HG03139 (cell line): ENCODE measurements at regions not wholly inside any gene's neighbourhood (a gene's known extent, or its start where the extent isn't known, plus 50 kb on each side); places are given as distances from the start of the nearest gene placed in this dataset.

Source experiments
- ATAC-seq: cut with Tn5 transposase; IDR thresholded peaks from one replicate; pipeline ENCODE4 v1.9.1; 2021; ENCODE audit not compliant: unreplicated experiment

DNA sequence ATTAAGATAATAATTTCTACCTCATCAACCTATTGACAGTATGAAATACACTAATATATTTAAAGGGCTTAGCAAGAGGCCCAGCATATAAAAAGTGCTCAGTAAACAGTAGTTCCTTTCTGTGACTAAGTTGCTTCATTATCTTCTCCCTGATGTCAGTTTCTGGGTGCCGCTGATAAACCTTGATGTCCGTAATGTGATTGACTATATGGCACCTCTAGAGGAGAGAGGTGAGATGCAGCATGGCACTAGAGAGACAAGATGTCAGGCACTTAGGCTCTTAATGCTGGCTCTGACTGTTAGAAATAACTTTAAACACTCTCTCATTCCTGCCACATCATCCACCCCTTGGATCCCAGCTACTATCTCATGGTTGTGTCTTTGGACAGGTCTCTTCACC is 455.9 kb upstream of the KLF4 start:
- no peak for ATAC-seq

DNA sequence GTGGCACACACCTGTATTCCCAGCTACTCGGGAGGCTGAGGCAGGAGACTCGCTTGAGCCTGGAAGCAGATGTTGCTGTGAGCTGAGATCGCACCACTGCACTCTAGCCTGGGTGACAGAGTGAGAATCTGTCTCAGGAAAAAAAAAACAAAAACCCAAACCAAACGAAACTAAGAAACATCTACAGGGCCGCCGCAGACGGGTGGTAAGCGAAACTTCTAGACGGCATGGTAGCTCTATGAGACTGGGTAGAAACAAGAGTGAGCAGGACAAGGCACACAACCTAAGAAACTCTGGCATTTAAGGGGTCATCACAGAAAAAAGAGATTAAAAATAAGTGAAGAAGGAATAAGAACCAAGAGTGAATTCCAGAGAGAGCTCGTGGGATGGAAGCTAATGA is 454.8 kb upstream of the KLF4 start:
- ATAC-seq, result no peak

DNA sequence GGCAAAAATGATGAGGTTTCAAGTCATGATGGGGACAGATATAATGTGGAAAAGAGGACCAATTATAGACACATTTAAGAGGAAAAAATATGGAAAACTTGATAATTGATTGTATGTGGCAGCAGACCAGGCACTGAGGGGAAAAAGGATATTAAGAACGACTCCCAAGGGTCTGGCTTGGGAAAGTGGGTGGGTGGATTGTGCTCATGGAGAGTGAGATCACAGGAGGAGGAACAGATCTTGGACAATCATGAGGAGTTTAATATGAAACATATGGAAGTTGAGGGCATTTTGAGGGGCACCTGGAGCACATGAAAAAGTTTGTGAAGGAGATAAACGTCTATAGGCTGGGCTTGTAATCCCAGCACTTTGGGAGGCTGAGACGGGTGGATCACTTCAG is 454.3 kb upstream of the KLF4 start:
- no peak for ATAC-seq

DNA sequence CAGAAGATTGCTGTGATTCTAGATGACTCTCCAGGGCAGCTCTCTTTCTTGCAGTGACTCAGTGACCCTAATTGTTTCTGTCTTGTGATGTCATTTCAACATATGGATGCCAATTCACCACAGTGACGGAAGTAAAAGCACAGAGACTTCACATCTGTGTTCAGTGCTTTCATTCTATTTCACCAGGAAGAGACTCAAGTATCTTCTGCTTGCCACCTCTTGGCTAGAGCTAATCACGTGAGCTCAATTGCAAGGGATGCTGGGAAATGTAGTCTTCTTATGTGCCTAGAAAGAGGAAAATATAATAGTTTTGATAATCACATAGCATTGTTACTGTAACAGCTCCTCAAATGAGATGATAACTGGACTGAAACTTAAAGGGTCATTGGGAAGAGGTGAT is 453.3 kb upstream of the KLF4 start:
- ATAC-seq, result no peak

DNA sequence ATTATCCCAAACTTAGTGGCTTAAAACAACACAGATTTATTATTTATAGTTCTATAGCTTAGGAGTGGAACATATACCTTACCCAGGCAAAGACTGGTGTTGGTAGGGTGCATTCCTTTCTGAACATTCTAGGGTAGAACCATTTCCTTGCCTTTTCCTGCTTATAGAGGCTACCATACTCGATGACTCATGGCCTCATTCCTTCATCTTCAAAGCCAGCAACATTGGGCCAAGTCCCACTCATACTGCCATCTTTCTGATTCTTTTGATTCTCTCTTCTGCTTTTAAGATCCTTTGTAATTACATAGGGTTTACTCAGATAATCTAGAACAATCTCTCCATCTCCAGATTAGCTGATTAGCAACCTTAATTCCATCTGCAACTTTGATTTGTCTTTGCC is 452.7 kb upstream of the KLF4 start:
- ATAC-seq, result no peak

DNA sequence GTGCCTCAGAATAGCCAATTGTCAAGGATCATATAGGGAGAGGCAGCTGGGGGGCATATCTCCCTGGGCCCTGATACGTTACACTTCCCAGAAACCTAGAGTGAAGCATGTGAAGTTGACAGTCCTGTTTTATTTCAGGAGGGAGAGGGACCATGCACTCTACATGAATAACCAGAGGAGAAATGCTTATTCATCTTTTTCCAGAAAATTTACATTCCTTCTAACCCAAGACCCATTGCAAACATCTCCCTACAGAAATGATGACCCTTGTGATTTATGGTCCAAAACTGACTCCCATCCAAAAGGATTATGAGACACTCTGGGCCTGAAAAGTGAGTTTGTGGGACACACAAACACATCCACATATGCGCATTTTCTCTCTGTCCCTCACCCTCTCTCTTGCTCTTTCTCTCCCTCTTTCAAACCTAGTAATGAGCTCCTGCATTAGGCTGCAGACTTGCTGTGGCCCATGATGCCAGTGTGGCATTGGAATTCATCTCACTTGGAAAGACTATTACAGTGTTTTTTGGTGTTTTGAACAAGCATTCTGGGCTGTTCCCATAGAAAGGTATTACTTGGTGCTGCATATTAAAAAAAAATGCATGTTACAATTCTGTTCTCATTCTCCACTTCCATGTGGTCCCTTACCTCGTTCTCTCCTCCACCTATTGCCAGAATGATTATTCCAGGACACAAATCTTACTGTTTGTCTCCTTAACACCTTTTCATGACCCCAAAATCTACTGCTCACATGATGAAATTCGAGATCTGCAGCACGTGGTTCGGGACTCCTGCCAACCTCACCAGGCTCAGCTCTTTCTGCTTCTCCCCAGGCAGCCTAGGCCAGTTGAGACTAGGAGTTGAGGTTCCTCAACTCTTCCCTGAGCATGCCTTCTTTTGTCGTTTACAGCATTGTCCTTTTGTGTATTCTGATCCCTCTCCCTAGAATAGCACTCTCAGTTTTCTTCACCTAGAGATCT is 451.3 kb upstream of the KLF4 start:
- no peak for ATAC-seq

DNA sequence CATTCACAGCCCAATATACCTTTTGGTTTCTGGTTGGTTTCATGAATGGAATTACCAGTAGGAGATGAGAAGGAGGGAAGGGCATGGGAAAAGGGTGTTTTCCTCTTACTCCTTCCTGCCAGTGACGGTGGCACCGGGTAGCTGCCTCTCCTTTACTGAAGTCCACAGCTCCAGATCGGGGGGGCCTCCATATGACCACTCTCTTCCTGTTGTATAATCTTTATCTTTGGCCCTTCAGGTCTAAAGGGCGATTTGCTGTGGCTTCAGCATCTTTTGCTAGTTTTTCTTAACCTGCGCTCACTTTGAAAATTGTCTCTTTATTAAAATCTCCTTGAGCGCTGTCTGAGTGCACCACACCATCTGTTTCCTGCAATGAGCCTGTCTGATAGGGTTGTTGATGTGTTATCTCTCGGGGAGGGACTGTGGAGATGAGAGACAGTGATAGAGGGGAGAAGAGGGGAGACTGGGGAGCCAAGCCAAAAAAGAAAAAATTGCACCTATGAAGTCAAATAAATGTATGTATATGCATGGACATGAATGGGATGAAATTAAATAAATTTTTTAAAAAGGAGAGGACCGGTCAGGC is 449.3 kb upstream of the KLF4 start:
- no peak for ATAC-seq

DNA sequence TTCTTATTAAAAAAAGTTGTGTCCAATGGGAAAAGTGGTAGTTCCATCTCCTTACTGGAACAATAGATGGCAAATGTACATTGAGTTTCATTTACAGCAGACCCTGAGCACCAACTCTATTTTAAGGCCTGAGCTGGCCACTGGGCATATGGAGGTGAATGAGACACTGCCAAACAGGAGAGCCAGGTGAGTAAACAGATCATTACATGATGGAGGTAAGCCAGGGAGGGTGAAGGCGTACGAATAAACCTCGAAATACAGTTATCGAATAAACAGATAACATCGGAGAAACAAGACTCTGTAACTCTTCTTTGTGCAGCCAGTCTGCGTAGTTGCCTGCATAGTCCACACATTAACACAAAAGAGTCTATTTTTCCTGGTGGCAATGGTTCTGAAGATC is 446.4 kb upstream of the KLF4 start:
- ATAC-seq, result no peak

DNA sequence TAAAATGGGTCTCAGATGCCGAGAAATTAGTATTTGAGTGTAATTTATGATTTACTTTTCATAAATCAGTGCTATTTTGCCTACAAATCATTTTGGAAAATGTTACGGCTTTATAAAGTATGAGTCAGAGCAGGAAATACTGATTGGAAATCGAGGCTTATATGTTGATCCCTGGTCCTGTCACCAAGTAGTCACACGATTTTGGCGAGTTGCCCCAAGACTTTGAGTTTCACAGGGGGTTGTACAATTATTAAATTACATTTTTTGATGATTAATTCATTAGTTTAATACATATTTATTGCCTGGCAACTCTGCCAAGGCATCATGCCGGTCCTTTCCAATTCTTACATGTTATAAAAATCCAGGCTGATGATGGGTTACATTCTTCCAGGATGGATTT is 443.9 kb upstream of the KLF4 start:
- no peak for ATAC-seq

DNA sequence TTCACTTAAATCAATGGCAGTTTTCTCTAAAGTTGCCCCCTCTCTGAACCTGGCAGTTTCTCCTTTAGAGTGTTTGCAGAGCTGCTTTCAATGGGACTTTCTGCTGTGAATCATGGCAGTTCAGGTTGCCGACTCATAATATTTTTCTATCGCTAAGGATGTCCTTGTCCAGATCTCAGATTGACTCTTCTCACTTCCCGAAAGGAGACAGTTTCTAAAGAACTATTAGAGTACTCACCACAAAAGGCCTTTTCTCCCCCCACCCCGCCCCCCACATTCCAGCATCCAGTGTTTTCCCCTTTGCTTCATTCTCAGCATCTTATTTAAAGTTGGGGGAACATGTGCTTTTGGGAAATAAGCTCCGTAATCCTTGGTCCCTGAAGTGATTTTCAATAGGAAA is 443.5 kb upstream of the KLF4 start:
- no peak for ATAC-seq

DNA sequence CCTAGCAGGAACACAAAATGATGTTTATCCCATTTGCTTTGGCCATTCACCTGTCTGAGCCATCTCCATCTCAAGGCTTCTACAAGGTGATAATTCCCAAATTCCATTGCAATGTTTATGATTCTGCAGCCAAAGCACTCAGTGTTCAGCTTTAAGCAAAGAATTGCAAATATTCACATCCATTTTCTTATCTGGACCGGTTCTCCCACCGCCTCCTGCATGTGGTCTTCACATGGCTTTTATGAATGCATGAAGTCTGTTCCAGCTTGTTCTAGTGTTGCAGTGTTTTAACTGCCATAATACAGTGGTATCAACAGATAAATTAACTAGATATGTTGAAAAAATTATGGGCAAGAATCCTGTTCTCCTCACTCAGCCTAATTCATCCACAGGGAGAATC is 443.0 kb upstream of the KLF4 start:
- no peak for ATAC-seq

DNA sequence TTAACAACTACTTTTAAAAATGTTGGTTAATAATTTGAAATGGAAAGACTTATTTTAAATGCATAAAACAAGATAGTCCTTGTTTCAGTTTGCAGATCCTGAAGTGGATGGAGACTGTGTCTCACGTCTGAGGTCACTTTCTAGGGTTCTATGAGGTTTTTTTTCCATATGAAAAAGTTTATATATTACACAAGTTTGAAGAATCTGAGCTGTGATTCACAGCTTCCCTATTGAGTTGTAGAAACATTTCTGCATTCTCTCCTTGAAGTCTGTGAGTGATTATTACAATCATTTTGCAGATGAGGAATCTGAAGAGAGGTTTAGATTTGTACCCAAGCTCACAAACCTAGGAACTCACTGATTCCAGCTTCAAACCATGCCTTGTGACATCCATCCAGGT is 442.5 kb upstream of the KLF4 start:
- no peak for ATAC-seq

DNA sequence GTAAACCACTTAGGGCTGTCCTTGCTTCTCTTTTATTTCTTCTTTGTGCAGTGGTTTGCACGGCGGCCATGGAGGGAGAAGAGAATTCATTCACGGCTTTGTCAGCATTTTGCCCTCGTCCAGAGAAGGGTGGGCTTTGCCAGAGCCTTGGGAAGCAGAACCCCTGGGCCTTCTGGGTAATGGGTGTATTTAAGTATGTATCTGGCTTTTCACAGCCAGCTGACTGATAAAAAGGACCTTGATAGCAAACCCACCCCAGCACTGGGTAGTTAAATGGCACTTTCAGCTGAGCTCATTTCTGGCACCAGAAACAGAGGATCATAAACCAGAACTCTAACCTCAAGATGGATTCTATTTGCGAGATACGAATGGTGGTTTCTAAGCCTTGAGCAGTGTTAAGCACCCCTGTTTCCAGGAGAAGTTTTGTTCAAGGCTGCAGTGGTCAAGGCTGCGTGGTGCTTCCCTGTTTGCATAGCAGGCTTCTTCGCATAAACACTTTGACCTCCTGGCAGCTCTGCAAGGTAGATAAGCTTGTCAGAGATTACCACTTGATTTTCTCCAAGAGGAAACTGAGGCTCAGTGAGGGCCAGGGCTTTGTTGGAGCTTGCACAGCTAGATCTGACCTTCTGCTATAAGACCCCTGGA is 441.6 kb upstream of the KLF4 start:
- ATAC-seq, result no peak

DNA sequence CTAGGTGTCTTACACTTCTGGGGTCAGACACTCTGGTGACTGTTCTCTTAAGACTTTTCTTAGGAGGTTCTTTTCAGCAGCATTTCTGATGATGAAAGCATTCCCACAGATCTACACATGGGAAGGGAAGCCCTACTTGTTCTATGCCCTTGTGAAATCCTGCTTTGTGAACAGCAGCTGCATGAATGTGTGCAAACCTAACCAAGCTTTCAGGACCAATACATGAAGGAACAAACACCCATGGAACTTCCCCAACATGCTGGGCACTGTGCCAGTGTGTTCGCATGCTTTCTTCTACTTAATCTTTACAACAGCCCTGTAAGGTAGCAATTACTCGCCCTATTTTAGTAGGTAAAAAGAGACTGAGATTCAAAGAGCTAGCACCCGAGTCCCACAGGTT is 439.9 kb upstream of the KLF4 start:
- ATAC-seq, result no peak

DNA sequence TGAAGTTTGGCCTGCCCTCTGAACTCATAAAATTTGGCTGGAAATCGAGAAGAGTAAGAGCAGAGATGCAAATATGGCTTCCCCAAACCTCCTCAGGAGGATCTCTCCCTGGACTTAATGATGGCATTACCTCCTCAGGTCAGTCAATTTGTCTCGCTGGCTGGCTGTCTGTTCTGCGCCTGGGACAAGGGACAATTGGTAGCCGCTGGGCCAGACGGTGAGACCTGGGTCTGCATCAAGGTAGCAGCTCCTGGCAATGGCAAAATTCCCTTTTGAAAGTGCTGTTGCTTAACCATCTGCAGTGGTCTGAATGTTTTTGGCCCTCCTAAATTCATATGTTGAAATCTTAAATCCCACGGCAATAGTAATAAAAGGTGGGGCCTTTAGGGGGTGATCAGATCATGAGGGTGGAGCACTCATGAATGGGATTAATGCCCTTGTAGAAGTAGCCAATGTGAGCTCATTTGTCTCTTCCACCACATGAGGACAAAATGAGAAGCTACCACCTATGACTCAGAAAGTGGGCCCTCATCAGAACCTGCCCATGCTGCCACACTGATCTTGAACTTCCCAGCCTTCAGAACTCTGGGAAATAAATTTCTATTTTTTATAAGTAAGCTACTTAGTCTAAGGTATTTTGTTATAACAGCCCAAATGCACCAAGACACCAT is 439.3 kb upstream of the KLF4 start:
- ATAC-seq, result no peak

DNA sequence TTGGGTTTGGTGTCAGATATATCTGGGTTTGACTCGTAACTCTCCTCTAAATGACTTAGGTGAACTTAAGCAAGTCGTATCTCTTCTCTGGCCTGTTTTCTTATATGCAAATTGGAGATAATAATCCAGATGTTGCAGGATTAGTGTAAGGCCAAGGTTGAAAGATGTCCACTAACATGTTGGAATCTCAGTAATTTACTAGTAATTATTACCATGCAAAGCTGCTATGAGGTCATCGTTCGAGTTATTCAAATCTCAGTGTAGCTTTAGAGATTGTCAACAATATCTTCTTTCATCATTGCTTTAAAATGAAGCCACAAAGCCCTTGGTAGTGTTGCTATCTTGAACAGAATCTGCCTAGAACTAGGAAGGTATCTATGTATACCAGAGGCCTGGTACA is 437.7 kb upstream of the KLF4 start:
- ATAC-seq, result no peak

DNA sequence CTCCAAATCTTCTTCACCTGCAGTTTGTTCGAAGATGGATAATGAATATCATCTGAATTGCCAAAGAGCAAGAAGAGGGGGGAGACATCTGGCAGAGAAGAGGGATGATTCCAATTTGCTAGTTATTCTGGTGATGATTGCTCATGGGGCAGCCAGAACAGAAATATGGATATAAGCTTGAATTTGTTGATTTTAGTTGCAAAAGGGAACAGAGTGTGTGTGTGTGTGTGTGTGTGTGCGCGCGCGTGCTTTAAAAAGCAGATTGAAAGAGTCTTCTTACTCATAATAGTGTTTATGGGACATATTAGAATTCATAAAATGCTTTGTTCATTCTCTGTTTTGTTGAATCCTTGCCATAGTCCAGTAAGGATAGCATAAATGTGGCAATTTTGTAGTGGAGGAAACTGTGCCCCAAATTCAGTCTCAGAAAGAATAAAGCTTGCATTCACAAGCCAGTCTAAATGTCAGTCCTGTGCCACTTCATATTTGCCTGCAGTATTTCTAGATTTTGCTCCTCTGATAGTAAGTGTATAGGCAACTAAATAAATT is 436.3 kb upstream of the KLF4 start:
- no peak for ATAC-seq

DNA sequence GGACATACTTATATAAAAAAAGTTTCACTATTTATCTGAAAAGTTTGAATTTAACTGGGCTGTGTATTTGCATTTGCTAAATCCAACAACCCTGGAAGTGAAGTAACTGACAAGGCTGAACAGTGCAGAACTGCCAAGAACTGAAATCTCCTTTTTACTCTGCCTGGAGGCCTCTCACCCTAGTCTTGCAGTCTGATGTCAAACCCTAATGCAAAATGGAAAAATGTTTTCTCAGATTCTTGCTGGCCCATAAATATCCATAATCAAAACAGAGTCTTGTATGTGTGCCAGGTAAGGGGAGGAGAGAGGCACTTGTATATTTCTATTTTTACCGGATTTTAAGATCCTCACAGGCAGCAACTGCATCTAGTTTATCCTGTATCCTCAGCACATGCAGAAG is 432.7 kb upstream of the KLF4 start:
- no peak for ATAC-seq

DNA sequence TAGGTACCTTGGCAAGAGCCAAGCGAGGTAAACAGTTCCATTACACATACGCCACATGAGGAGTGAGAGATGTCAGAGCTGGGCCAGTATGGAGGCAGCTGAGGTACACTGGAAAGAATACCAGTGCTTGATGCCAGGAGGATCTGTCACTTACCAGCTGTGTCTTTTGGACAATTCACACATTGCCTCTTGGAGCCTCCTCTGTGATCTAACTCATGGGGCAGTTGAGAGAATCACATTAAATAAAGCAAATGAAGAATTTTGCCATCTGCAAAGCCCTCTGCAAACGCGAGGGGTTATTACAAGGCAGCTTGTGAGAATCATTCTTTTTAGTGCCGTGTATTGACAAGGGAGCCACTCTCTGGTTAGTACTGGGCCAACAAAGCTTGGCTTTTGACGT is 429.7 kb upstream of the KLF4 start:
- no peak for ATAC-seq

DNA sequence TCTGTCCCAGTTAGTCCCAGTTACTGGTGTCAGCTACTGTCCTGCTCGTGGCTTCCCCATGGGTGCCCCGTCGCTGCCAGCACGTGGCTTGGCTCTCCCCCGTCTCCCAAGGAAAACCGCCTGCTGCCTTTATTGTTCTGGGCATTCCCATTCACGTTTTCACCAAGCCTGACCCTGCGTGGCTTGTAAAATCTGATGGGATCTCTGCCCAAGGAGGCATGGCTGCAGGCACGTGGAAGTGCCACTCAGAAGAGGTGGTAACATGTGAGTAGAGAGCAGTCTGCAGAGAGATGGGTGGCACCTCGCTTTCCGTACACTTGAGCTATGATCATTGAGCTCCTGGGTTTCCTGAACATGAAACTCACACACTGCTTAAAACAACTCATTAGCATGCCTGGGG is 429.2 kb upstream of the KLF4 start:
- ATAC-seq, result no peak

DNA sequence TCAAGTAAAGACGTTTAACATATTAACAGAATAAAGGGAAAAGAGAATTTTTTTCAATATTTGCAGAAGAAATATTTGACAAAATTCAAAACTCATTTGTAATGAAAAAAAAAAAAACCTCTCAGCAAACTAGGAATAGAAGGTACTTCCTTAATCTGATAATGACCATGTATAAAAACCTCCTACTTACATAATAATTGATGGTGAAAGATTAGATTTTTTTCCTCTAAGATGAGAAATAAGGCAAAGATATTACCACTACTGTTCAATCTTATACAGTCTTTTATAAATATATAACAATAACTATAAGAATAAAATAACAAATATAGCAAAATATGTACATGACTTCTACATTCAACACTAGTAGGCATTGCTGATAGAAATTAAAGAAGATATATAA is 424.6 kb upstream of the KLF4 start:
- no peak for ATAC-seq
